GM12892 (cell line): ENCODE measurements at regions not wholly inside any gene's neighbourhood (a gene's known extent, or its start where the extent isn't known, plus 50 kb on each side); places are given as distances from the start of the nearest gene placed in this dataset.
"Not testable (repeated sequence)": the region's sequence is repeated elsewhere in the genome, so short reads cannot be mapped to it uniquely, and the experiment has no call there.

Experiments used
- POLR2A ChIP-seq: IDR thresholded peaks from 2 replicates; pipeline ENCODE4 v1.6.1; 2011; ENCODE audit warnings: low read depth, low read length, control low read depth
- POLR2AphosphoS5 ChIP-seq: IDR thresholded peaks from 2 replicates; pipeline ENCODE4 v1.6.1; 2011; ENCODE audit warnings: low read depth, low read length, control low read depth

DNA sequence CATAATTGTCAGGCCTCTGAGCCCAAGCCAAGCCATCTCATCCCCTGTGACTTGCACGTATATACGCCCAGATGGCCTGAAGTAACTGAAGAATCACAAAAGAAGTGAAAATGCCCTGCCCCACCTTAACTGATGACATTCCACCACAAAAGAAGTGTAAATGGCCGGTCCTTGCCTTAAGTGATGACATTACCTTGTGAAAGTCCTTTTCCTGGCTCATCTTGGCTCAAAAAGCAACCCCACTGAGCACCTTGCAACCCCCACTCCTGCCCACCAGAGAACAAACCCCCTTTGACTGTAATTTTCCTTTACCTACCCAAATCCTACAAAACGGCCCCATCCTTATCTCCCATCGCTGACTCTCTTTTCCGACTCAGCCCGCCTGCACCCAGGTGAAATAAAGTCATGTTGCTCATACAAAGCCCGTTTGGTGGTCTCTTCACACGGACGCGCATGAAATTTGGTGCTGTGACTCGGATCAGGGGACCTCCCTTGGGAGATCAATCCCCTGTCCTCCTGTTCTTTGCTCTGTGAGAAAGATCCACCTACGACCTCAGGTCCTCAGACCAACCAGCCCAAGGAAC is 692.1 kb downstream of the EFNA5 start:
- not testable (repeated sequence) for TF ChIP-seq POLR2A, POLR2AphosphoS5
